Esophagus muscularis mucosa (tissue), 3 donors: ENCODE measurements at regions not wholly inside any gene's neighbourhood (a gene's known extent, or its start where the extent isn't known, plus 50 kb on each side); places are given as distances from the start of the nearest gene placed in this dataset.

Experiments used
- POLR2AphosphoS5 ChIP-seq, 2 donors: sonication (generic); formaldehyde crosslinking; IDR thresholded peaks; one replicate each; pipeline ENCODE4 v1.6.1; 2017; ENCODE audit warnings: antibody characterized with exemption in 2 of 2
- TF ChIP-seq, protein P1 (sequence below), 3 experiments: fragments of 200-600 bp in 2 of 3; fragments of 450-650 bp in 1 of 3; sonication (generic) in 2 of 3; IDR thresholded peaks; one replicate each; pipeline ENCODE4 v1.5.1; 2017 to 2019; ENCODE audit warnings: antibody characterized with exemption in 3 of 3, mild to moderate bottlenecking in 2 of 3, moderate library complexity in 1 of 3

- TF ChIP-seq, protein P1, sequence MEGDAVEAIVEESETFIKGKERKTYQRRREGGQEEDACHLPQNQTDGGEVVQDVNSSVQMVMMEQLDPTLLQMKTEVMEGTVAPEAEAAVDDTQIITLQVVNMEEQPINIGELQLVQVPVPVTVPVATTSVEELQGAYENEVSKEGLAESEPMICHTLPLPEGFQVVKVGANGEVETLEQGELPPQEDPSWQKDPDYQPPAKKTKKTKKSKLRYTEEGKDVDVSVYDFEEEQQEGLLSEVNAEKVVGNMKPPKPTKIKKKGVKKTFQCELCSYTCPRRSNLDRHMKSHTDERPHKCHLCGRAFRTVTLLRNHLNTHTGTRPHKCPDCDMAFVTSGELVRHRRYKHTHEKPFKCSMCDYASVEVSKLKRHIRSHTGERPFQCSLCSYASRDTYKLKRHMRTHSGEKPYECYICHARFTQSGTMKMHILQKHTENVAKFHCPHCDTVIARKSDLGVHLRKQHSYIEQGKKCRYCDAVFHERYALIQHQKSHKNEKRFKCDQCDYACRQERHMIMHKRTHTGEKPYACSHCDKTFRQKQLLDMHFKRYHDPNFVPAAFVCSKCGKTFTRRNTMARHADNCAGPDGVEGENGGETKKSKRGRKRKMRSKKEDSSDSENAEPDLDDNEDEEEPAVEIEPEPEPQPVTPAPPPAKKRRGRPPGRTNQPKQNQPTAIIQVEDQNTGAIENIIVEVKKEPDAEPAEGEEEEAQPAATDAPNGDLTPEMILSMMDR (IDR thresholded peaks at IDR 0.05) = no peak
- no peak for TF ChIP-seq POLR2AphosphoS5 (IDR thresholded peaks at IDR 0.05)
Observed at GRCh38 chr16:50984688-50985087, 166.4 kb downstream of the SALL1 start.
